LNCAP (cell line): ENCODE measurements at regions not wholly inside any gene's neighbourhood (a gene's known extent, or its start where the extent isn't known, plus 50 kb on each side); places are given as distances from the start of the nearest gene placed in this dataset.

Source experiments
- CTCF ChIP-seq: fragments of 450-650 bp; IDR thresholded peaks from 2 replicates; pipeline ENCODE4 v1.5.1; 2017; ENCODE audit warnings: mild to moderate bottlenecking

GRCh38 chr9:120292606-120293005 lies 287.4 kb downstream of the CDK5RAP2 start:
- TF ChIP-seq CTCF: no peak

- no peak for TF ChIP-seq CTCF
Observed at GRCh38 chr9:120291050-120291449, 288.9 kb downstream of the CDK5RAP2 start.

GRCh38 chr9:120289990-120290975 lies 289.7 kb downstream of the CDK5RAP2 start:
- no peak for TF ChIP-seq CTCF

- TF ChIP-seq CTCF: no peak
Observed at GRCh38 chr9:120289098-120289497, 290.9 kb downstream of the CDK5RAP2 start.

GRCh38 chr9:120286530-120286929 lies 293.4 kb downstream of the CDK5RAP2 start:
- TF ChIP-seq CTCF: no peak

- no peak for TF ChIP-seq CTCF
Observed at GRCh38 chr9:120284821-120285220, 295.1 kb downstream of the CDK5RAP2 start.

GRCh38 chr9:120281665-120282064 lies 298.3 kb downstream of the CDK5RAP2 start:
- TF ChIP-seq CTCF: no peak
